Astrocyte of the spinal cord (primary cell): ENCODE measurements at regions not wholly inside any gene's neighbourhood (a gene's known extent, or its start where the extent isn't known, plus 50 kb on each side); places are given as distances from the start of the nearest gene placed in this dataset.

Source experiments
- DNase-seq: peaks from one replicate; pipeline ENCODE4 v3.0.0; 2011; ENCODE audit warnings: low read depth, low spot score
- H3K4me3 ChIP-seq: 2 replicates; pipeline ENCODE4 v1.5.1; 2011; ENCODE audit warnings: low read depth, mild to moderate bottlenecking, low read length, moderate library complexity
- CTCF ChIP-seq: IDR thresholded peaks from 2 replicates; pipeline ENCODE4 v1.5.1; 2012; ENCODE audit warnings: low read depth, mild to moderate bottlenecking, low read length, inconsistent platforms
- in situ Hi-C: cut with HindIII; loops from 2 replicates; pipeline ENCODE4 v1.10.0; 2017; ENCODE audit warnings: low sequenced_read_pairs

GRCh38 chr14:98984719-98985041, 287.3 kb downstream of the BCL11B start:
- in situ Hi-C loops, result no loop called here
- no peak for TF ChIP-seq CTCF
- no peak for DNase-seq
- H3K4me3 ChIP-seq, result no peak overlapping the region

GRCh38 chr14:98993818-98994217, 278.2 kb downstream of the BCL11B start:
- no peak overlapping the region for H3K4me3 ChIP-seq
- in situ Hi-C loops, result no loop called here
- no peak for DNase-seq
- TF ChIP-seq CTCF, result no peak

- in situ Hi-C loops, result no loop called here
- TF ChIP-seq CTCF, result no peak
- no peak for DNase-seq
- no peak overlapping the region for H3K4me3 ChIP-seq
Measured at GRCh38 chr14:98994561-98994960, 277.4 kb downstream of the BCL11B start.

GRCh38 chr14:98997526-98998205, 274.3 kb downstream of the BCL11B start:
- DNase-seq, result no peak
- H3K4me3 ChIP-seq, result no peak overlapping the region
- no peak for TF ChIP-seq CTCF
- in situ Hi-C loops, result no loop called here

GRCh38 chr14:98999345-98999744, 272.7 kb downstream of the BCL11B start:
- DNase-seq, result no peak
- no peak for TF ChIP-seq CTCF
- no peak overlapping the region for H3K4me3 ChIP-seq
- in situ Hi-C loops, result no loop called here

- TF ChIP-seq CTCF, result no peak
- H3K4me3 ChIP-seq, result no peak overlapping the region
- in situ Hi-C loops, result no loop called here
- DNase-seq, result no peak
Measured at GRCh38 chr14:98999901-99000300, 272.1 kb downstream of the BCL11B start.

GRCh38 chr14:99001241-99001640, 270.8 kb downstream of the BCL11B start:
- in situ Hi-C loops, result no loop called here
- no peak for DNase-seq
- no peak overlapping the region for H3K4me3 ChIP-seq
- no peak for TF ChIP-seq CTCF
